ENCODE measurements at regions not wholly inside any gene's neighbourhood (a gene's known extent, or its start where the extent isn't known, plus 50 kb on each side); places are given as distances from the start of the nearest gene placed in this dataset.

DNA sequence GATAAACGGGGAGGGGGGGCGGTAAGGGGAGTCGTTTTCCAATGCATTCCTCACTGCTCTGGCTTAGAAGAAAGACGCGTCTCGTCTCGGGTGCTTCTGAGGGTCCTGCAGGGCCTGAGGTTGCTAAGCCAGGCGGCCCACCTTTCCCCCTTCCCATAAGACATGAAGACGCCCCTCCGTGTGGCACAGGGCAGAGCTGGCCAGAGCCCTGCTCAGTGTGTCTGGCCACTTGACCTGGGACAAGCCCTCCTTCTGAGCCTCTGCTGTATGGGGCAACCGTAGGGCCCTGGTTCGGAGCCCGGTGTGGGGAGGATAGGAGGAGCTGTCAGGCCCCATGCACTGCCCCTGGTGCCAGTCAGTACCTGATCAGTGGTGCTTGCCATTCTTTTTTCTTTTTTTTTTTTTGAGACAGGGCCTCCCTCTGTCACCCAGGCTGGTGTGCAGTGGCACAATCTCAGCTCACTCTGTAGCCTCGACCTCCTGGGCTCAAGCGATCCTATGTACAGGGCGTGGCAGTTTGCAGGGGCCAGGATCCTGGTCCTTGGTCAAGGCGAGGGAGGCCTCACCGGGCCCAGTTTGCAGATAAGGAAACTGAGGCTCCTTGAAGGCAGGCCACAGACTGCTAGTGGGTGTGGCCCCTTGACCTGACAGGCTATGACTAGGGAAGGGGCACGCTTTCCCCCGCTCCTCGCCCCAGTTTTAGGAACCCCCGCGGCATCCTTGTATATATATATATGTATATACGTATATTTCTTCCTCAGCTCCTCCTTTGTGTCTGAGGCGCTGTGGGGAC is 172.3 kb upstream of the IER5L start:
- Histone ChIP-seq H3K9me3 (ENCODE audit: control insufficient read depth in 2 of 2, low read length in 2 of 2) (peaks cover 0 to 5% of the 10 kb centered on the region in 2 donors), H3K4me1 (ENCODE audit: control insufficient read depth, insufficient read depth, low read length) (peaks cover 24% of the 10 kb centered on the region), H3K27me3 (ENCODE audit: control insufficient read depth in 1 of 2, insufficient read depth in 2 of 2, low read length in 2 of 2) (no peaks in the 10 kb centered on the region), H3K36me3 (ENCODE audit: control insufficient read depth in 2 of 2, insufficient read depth in 2 of 2, low read length in 2 of 2) (no peaks in the 10 kb centered on the region), H3K4me3 (ENCODE audit: low read length in 2 of 2) (no peak overlapping the region), H3K9ac (ENCODE audit: low read length in 2 of 2) (no peak overlapping the region), H3K27ac (ENCODE audit: low read length) (no peak overlapping the region)

DNA sequence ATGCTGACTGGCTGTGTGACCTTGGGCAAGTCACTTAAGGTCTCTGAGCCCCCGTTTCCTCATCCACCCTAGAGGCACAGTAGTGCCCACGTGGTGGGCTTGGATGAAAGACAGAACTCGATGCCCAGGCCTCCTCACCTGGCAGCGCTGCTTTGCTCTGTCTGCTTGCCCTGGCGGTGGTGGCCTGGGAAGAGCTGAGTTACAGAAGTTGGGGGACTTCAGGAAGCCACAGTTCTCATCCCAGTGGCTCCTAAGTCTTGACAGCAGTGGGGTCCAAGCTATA is 171.5 kb upstream of the IER5L start:
- Histone ChIP-seq H3K4me3 (ENCODE audit: low read length in 2 of 2) (no peak overlapping the region), H3K36me3 (ENCODE audit: control insufficient read depth in 2 of 2, insufficient read depth in 2 of 2, low read length in 2 of 2) (no peaks in the 10 kb centered on the region), H3K27ac (ENCODE audit: low read length) (no peak overlapping the region), H3K27me3 (ENCODE audit: control insufficient read depth in 1 of 2, insufficient read depth in 2 of 2, low read length in 2 of 2) (no peaks in the 10 kb centered on the region), H3K9me3 (ENCODE audit: control insufficient read depth in 2 of 2, low read length in 2 of 2) (no peaks in the 10 kb centered on the region), H3K4me1 (ENCODE audit: control insufficient read depth, insufficient read depth, low read length) (peaks cover 24% of the 10 kb centered on the region), H3K9ac (ENCODE audit: low read length in 2 of 2) (no peak overlapping the region)

DNA sequence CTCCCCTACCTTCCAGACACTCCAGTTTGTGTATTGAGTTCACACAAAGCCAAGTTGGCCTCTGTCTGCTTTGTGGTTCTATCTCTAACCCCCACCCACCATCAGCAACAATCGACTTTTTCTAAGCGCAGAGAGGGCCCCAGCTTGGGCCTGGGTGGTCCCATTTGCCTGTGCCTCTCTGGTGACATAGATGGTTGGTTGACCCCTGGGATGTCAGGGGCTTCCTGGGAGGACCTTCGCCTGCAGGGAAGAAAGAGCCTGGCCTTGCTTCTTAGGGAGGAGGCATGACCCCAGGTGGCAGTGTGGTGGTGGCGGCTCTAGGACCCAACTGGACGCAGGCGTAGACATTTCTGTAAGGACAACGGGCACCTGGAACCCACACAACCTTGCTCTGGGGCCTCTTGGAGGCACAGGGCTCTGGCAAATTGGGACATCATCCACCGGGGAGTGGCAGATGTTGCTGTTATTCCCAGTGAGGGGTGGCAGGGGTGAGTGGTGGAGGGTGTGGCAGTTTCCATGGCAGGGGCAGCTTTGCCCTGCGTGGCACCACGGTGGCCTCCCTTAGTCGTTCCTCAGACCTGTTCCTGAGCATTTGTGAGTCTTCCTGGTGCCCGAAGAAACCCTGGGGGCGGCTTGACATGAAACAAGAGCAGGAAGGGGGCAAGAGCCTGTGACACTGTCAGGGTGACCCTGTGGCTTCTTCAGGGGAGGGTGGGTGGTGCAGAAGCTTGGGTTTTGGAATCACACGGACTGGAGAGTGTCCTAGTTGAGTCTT is 171.0 kb upstream of the IER5L start:
- H3K9me3 ChIP-seq (ENCODE audit: control insufficient read depth in 2 of 2, low read length in 2 of 2) = no peaks in the 10 kb centered on the region
- H3K9ac ChIP-seq (ENCODE audit: low read length in 2 of 2) = no peak overlapping the region
- H3K36me3 ChIP-seq (ENCODE audit: control insufficient read depth in 2 of 2, insufficient read depth in 2 of 2, low read length in 2 of 2) = no peaks in the 10 kb centered on the region
- no peaks in the 10 kb centered on the region for H3K27me3 ChIP-seq (ENCODE audit: control insufficient read depth in 1 of 2, insufficient read depth in 2 of 2, low read length in 2 of 2)
- H3K4me1 ChIP-seq (ENCODE audit: control insufficient read depth, insufficient read depth, low read length) = peaks cover 25% of the 10 kb centered on the region
- H3K27ac ChIP-seq (ENCODE audit: low read length) = no peak overlapping the region
- no peak overlapping the region for H3K4me3 ChIP-seq (ENCODE audit: low read length in 2 of 2)

DNA sequence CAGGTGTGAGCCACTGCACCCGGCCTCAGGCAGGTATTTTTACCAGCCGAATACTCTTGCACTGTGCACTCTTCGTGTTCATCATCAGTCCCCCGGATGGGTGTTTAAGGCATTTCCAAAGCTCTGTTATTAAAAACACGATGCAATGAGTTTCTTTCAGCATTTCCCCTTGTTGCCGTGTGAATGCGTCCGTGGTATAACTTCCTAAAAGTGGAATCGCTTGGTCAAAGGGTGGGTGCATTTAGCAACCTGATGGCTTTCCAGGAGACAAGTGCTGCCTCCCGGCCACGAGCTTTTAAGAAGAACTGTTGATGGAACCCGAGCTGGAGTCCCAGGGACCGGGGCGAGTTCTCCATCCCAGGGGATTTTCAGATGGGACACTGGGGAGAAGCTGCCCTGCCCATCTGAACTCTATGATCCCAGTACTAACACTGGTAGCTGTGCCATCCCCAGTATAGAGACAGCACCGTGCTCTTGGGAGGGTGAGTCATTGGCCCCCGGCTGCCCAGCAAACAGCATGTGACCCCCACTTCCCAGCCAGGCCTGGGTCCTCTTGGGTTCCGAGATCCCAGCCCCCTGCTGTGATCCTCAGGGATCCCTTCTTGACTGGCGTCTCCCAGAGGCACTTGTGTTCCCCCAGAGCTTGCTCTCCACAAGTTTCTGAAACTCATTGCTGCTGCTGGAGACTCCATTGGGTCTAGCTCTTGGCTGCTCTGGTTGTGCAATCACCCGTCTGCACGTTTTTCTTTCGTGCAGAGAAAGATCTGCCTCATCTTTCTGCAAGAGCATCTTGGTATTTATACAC is 169.5 kb upstream of the IER5L start:
- Histone ChIP-seq H3K9me3 (ENCODE audit: control insufficient read depth in 2 of 2, low read length in 2 of 2) (no peaks in the 10 kb centered on the region), H3K4me3 (ENCODE audit: low read length in 2 of 2) (no peak overlapping the region), H3K4me1 (ENCODE audit: control insufficient read depth, insufficient read depth, low read length) (peaks cover 22% of the 10 kb centered on the region), H3K27ac (ENCODE audit: low read length) (no peak overlapping the region), H3K9ac (ENCODE audit: low read length in 2 of 2) (no peak overlapping the region), H3K36me3 (ENCODE audit: control insufficient read depth in 2 of 2, insufficient read depth in 2 of 2, low read length in 2 of 2) (no peaks in the 10 kb centered on the region), H3K27me3 (ENCODE audit: control insufficient read depth in 1 of 2, insufficient read depth in 2 of 2, low read length in 2 of 2) (no peaks in the 10 kb centered on the region)

DNA sequence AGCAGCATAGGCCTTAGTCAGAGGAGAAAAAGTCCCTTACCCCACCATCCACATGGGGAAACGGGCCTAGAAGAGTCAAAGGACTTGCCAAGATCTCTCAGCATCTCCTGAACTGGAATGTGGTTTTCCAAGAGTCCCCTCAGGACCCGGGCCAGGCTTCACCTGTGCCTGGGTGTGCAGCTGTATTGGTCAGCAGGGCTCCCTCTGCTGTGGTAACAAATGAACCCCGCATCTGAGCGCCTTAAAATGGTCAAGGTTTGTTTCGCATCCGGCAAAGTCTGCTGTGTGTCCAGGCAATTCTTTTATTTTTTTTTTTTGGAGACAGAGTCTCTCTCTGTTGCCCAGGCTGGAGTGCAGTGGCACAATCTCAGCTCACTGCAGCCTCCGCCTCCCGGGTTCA is 168.0 kb upstream of the IER5L start:
- H3K9ac ChIP-seq (ENCODE audit: low read length in 2 of 2) = no peak overlapping the region
- no peak overlapping the region for H3K27ac ChIP-seq (ENCODE audit: low read length)
- H3K9me3 ChIP-seq (ENCODE audit: control insufficient read depth in 2 of 2, low read length in 2 of 2) = no peaks in the 10 kb centered on the region
- H3K4me1 ChIP-seq (ENCODE audit: control insufficient read depth, insufficient read depth, low read length) = peaks cover 14% of the 10 kb centered on the region
- H3K36me3 ChIP-seq (ENCODE audit: control insufficient read depth in 2 of 2, insufficient read depth in 2 of 2, low read length in 2 of 2) = no peaks in the 10 kb centered on the region
- no peak overlapping the region for H3K4me3 ChIP-seq (ENCODE audit: low read length in 2 of 2)
- no peaks in the 10 kb centered on the region for H3K27me3 ChIP-seq (ENCODE audit: control insufficient read depth in 1 of 2, insufficient read depth in 2 of 2, low read length in 2 of 2)

DNA sequence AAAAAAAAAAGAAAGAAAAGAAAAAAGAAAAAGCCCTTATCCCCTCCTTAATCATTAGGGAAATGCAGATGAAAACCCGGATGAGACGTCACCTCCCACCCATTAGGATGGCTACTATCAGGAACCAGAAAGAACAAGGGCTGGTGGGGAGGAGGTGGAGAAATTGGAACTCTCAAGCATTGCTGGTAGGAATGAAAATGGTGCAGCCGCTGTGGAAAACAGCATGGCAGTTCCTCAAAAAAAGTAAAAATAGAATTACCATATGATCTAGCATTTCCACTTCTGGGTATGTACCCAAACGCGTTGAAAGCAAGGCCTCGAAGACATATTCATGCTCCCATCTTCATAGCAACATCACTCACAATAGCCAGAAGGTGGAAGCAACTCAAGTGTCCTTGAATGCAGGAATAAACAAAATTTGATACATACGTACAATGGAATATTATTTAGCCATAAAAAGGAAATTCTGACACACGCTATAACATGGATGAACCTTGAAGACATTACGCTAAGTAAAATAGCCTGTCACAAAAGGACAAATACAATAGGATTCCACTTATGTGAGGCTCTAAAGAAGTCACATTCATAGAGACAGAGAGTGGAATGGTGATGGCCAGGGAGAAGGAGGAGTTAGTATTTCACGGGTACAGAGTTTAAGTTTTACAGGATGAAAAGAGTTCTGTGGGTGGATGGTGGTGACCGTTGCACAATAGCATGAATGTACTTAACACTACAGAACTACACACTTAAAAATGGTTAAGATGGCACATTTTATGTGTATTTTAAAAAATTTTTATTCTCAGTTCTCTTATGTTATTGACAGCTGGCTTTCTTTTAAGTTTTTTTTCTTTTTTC is 166.8 kb upstream of the IER5L start:
- no peaks in the 10 kb centered on the region for H3K36me3 ChIP-seq (ENCODE audit: control insufficient read depth in 2 of 2, insufficient read depth in 2 of 2, low read length in 2 of 2)
- no peaks in the 10 kb centered on the region for H3K27me3 ChIP-seq (ENCODE audit: control insufficient read depth in 1 of 2, insufficient read depth in 2 of 2, low read length in 2 of 2)
- H3K4me1 ChIP-seq (ENCODE audit: control insufficient read depth, insufficient read depth, low read length) = peaks cover 13% of the 10 kb centered on the region
- H3K9ac ChIP-seq (ENCODE audit: low read length in 2 of 2) = no peak overlapping the region
- no peak overlapping the region for H3K27ac ChIP-seq (ENCODE audit: low read length)
- H3K4me3 ChIP-seq (ENCODE audit: low read length in 2 of 2) = no peak overlapping the region
- H3K9me3 ChIP-seq (ENCODE audit: control insufficient read depth in 2 of 2, low read length in 2 of 2) = no peaks in the 10 kb centered on the region

DNA sequence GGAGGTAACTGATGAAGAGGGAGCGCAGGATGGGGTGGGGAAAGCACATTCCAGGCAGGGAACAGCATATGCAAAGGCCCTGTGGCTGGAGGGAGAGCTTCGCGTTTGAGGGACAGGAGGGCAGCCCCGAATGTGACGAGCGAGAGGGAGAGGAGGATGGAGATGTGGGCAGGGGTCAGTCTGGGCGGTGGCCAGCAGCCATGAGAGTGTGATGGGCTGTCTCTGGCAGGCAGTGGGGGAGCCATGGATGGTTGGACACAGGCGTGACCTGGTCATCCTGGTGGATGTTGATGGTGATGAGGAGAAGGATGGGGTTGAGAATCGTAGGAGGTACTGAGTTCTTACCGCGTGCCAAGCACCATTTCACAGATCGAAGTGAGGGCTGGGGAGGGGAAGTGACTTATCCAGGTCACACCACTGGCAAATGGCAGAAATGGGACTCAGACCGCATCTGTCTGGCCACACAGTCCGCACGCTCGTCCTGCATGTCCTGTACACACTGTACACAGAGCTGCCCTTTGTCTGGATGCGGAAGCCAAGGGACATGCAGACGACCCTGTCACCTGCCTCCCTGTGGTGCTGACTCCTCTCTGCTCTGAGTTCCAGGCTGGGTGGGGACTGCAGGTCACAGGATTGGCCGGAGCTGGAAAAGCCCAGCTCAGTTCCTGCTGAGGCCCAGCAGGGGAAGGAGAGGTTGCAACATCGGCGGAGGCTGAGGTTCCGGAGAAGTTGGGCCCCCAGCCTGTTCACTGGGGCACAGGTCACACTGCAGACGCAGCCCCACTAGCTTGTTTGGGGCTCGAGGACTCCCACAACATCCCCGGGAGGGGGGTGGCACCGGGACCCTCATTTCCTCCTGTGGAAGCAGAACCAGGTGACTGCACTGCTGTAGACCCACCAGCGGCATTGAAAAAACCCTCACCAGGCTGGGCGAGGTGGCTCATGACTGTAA is 165.6 kb upstream of the IER5L start:
- no peak overlapping the region for H3K27ac ChIP-seq (ENCODE audit: low read length)
- no peaks in the 10 kb centered on the region for H3K27me3 ChIP-seq (ENCODE audit: control insufficient read depth in 1 of 2, insufficient read depth in 2 of 2, low read length in 2 of 2)
- H3K9ac ChIP-seq (ENCODE audit: low read length in 2 of 2) = no peak overlapping the region
- H3K4me1 ChIP-seq (ENCODE audit: control insufficient read depth, insufficient read depth, low read length) = peaks cover 13% of the 10 kb centered on the region
- no peak overlapping the region for H3K4me3 ChIP-seq (ENCODE audit: low read length in 2 of 2)
- H3K9me3 ChIP-seq (ENCODE audit: control insufficient read depth in 2 of 2, low read length in 2 of 2) = no peaks in the 10 kb centered on the region
- no peaks in the 10 kb centered on the region for H3K36me3 ChIP-seq (ENCODE audit: control insufficient read depth in 2 of 2, insufficient read depth in 2 of 2, low read length in 2 of 2)

DNA sequence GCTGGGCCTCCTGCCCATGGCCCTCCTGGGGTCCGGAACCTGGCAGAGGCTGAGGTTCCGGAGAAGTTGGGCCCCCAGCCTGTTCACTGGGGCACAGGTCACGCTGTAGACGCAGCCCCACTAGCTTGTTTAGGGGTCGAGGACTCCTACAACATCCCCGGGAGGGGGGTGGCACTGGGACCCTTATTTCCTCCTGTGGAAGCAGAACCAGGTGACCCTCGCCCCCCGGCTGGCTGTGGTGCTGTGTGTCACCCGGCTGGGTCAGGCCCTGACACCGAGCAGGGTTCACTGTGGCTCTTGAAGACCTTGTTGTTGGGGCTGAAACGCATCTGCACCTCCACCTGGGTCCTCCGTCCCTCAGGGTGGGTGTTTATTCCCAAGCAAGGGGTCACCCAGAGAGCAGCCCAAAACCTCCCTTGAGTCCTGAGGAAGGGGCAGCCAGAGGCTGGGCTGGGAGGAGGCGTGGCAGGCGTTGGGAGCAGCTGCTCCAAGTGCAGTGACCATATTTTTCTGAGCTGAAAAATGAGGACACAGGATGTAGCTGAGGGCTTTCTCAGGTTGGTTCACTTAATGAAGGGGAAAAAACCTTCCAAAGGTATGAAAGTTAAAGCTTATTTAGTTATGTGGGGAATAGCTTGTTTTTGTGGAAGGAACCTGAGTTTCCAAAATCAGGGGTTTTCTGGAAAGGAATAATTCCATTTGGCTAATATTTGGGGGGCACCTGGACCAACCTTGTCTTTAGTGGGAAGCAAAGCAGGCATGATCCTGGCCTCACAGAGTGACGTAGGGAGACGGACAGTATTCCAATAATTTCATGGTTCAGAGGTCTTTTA is 164.7 kb upstream of the IER5L start:
- H3K9me3 ChIP-seq (ENCODE audit: control insufficient read depth in 2 of 2, low read length in 2 of 2) = no peaks in the 10 kb centered on the region
- no peak overlapping the region for H3K4me3 ChIP-seq (ENCODE audit: low read length in 2 of 2)
- no peak overlapping the region for H3K9ac ChIP-seq (ENCODE audit: low read length in 2 of 2)
- no peak overlapping the region for H3K27ac ChIP-seq (ENCODE audit: low read length)
- no peaks in the 10 kb centered on the region for H3K36me3 ChIP-seq (ENCODE audit: control insufficient read depth in 2 of 2, insufficient read depth in 2 of 2, low read length in 2 of 2)
- H3K27me3 ChIP-seq (ENCODE audit: control insufficient read depth in 1 of 2, insufficient read depth in 2 of 2, low read length in 2 of 2) = no peaks in the 10 kb centered on the region
- H3K4me1 ChIP-seq (ENCODE audit: control insufficient read depth, insufficient read depth, low read length) = peaks cover 13% of the 10 kb centered on the region

DNA sequence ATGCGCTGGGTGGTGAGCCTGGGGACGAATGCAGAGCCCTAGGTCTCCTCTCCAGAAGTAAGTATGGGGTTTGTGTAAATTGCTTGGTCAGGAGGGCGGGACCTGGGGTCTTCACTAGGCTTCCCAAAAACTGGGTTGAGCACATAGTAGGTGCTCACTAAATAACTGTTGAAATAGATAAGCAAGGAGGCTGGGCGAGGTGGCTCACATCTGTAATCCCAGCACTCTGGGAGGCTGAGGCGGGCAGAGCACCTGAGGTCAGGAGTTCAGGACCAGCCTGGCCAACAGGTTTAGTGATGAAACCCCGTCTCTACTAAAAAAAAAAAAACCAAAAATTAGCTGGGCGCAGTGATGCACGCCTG is 163.9 kb upstream of the IER5L start:
- Histone ChIP-seq H3K27me3 (ENCODE audit: control insufficient read depth in 1 of 2, insufficient read depth in 2 of 2, low read length in 2 of 2) (no peaks in the 10 kb centered on the region), H3K4me1 (ENCODE audit: control insufficient read depth, insufficient read depth, low read length) (peaks cover 16% of the 10 kb centered on the region), H3K9me3 (ENCODE audit: control insufficient read depth in 2 of 2, low read length in 2 of 2) (no peaks in the 10 kb centered on the region), H3K27ac (ENCODE audit: low read length) (no peak overlapping the region), H3K36me3 (ENCODE audit: control insufficient read depth in 2 of 2, insufficient read depth in 2 of 2, low read length in 2 of 2) (no peaks in the 10 kb centered on the region), H3K4me3 (ENCODE audit: low read length in 2 of 2) (no peak overlapping the region), H3K9ac (ENCODE audit: low read length in 2 of 2) (no peak overlapping the region)

Data from stomach smooth muscle (tissue), 2 donors.